ENCODE measurements at regions not wholly inside any gene's neighbourhood (a gene's known extent, or its start where the extent isn't known, plus 50 kb on each side); places are given as distances from the start of the nearest gene placed in this dataset.
"Not testable (repeated sequence)": the region's sequence is repeated elsewhere in the genome, so short reads cannot be mapped to it uniquely, and the experiment has no call there.

DNA sequence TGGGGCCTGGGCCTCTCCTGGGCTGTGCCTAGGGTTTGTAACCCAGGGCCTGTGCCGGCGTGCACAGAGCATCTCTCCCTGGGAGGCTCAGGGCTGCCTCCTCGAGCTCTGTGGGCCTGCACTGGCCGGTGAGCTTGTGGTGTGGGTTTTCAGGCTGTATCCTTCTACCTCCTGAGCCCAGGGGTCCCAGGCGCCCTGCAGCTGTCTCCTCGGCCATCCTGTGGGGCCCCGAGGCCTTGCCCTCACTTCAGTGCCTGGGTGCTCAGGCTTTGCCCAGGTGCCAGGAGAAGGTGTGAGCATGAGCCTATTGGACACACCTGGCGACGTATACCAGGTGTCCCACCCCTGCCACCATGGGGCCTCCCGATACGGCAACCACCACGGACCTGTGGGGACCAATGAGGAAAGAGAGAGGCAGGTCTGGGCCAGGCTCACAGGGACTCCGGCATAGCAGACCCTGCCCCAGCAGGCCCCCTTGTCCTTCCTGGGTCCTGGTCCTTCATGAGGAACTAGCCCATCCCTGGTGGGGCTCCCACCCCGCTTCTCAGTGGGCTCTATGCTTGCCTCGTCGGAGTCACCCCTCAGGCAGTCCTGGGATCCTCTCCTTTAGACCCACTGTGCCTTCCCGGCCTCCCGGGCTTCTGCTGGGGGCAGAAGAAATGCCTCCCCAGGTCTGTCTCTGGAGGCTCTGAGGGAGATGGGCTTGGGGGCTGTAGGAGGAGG lies 400.2 kb downstream of the TMEM121 start:
- no peak for DNase-seq (ENCODE audit: low spot score)
- WGBS: 81% methylated on average over 18 of the region's 18 CpGs
- TF ChIP-seq, protein P1, sequence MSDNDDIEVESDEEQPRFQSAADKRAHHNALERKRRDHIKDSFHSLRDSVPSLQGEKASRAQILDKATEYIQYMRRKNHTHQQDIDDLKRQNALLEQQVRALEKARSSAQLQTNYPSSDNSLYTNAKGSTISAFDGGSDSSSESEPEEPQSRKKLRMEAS (IDR thresholded peaks at IDR 0.05): no peak
- no peak for TF ChIP-seq FOXA1 (IDR thresholded peaks at IDR 0.05)
- Histone ChIP-seq H3K9ac (ENCODE audit: low read depth in 1 of 2, low read length in 2 of 2) (no peak overlapping the region), H3K36me3 (ENCODE audit: control insufficient read depth in 4 of 4, insufficient read depth in 3 of 4, low read depth in 1 of 4, low read length in 3 of 4) (no peaks in the 10 kb centered on the region), H3K9me3 (ENCODE audit: control insufficient read depth in 4 of 4, low read length in 3 of 4) (no peaks in the 10 kb centered on the region), H3K4me3 (ENCODE audit: low read depth in 1 of 3, low read length in 3 of 3) (no peak overlapping the region), H3K4me1 (ENCODE audit: control insufficient read depth in 4 of 4, insufficient read depth in 4 of 4, low read length in 3 of 4) (no peaks in the 10 kb centered on the region), H3K27ac (ENCODE audit: low read depth in 1 of 2, low read length in 2 of 2) (no peak overlapping the region), H3K27me3 (ENCODE audit: control insufficient read depth in 4 of 4, insufficient read depth in 4 of 4, low read length in 3 of 4) (no peaks in the 10 kb centered on the region)

DNA sequence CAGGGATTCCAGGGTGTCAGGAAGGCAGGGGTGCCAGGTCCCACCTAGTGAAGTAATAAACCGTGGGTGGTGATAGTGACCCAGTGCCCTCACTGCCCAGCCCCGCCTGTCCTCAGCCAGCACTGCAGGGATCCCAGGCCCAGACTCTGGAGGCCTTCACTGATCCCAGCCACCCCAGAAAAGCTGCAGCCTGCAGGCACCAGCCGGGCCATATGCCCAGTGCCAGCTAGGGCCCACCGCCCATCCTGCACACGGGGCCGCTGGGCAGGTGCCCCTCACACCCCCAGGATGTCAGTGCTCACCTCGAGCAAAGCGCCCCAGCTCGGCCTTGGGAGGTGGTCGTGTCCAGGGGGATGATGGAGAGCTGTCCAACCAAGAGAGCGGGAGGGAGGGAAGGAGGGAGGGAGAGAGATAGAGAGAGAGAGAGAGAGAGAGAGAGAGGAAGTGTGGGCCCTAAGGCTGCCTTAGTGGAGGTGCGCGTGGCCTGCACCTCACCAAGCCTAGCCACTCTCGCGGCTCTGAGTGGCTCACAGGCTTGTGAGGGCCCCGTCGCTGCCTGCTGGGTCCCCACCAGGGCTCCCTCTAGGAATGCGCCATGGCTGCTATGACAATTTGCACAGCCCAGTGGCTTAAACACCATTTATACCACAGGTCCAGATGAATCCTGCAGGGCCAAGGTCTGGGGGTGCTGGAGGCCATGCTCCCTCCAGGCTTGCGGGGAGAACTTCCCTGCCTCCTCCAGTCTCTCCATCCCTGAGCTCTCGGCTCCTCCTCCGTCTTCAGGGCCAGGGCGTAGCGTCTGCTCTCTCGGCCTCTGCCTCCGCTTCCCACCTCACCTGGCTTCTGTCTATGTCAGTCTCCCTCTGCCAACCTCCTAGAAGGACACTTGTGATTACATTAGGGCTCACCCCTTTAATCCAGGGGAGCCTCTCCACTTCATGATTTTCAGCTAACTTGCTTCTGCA lies 401.0 kb downstream of the TMEM121 start:
- DNase-seq (ENCODE audit: low spot score): no peak
- Histone ChIP-seq H3K27ac (ENCODE audit: low read depth in 1 of 2, low read length in 2 of 2) (no peak overlapping the region), H3K36me3 (ENCODE audit: control insufficient read depth in 4 of 4, insufficient read depth in 3 of 4, low read depth in 1 of 4, low read length in 3 of 4) (no peaks in the 10 kb centered on the region), H3K9ac (ENCODE audit: low read depth in 1 of 2, low read length in 2 of 2) (no peak overlapping the region), H3K4me3 (ENCODE audit: low read depth in 1 of 3, low read length in 3 of 3) (no peak overlapping the region), H3K27me3 (ENCODE audit: control insufficient read depth in 4 of 4, insufficient read depth in 4 of 4, low read length in 3 of 4) (peaks cover 0 to 6% (median 1%) of the 10 kb centered on the region in 4 donors), H3K9me3 (ENCODE audit: control insufficient read depth in 4 of 4, low read length in 3 of 4) (no peaks in the 10 kb centered on the region), H3K4me1 (ENCODE audit: control insufficient read depth in 4 of 4, insufficient read depth in 4 of 4, low read length in 3 of 4) (no peaks in the 10 kb centered on the region)
- 78% methylated on average over 25 of the region's 25 CpGs for WGBS
- TF ChIP-seq FOXA1 (IDR thresholded peaks at IDR 0.05) (no peak), GABPA (IDR thresholded peaks at IDR 0.05 in 1 of 2, conservative IDR thresholded peaks at IDR 0.05 in 1 of 2) (no peak), RAD21 (IDR thresholded peaks at IDR 0.05) (no peak), FOXA2 (IDR thresholded peaks at IDR 0.05) (no peak), TAF1 (conservative IDR thresholded peaks at IDR 0.05) (no peak)
- TF ChIP-seq, protein P1 (IDR thresholded peaks at IDR 0.05): no peak

DNA sequence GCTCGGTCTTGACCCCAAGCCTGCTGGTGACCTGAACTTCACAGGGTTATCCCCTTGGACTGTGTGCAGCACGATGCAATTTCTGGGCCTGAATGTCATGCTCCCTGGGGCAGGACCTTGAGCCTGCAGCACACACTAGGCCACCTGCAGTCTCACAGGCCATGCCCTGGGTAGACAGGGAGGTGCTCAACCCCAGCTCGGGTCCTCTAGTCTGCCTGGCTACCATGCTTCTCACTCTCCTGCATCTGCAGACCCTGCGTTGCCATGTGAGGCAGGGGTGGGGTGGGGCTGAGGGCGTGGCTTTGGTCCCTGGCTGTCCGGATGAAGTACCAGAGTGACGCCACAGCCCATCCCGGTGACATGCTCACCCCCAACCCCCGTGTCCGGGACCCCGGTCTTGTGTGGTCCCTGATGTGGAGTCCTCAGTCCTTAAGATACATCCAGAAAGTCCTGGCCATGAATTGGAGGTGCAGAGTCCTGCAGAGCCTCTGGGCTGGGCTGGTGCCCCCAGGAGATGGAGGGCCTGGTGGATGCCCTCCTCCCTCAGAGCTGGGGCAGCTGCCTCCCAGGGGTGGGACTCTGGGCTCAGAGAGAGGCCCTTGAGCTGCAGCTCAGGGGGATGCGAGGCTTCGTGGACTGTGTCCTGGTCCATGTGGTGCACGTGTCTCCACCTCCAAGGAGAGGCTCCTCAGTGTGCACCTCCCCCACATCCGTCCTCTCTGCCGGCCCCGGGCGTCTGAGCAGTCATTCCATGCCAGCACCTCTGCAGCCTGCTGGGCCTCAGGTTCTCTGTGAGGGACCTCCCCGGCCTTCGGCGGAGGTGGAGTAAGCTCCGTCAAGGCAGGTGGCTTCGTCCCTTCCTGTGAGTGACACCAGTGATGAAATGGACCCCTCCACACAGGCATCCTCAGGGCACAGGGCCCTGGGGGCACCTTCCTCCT lies 402.1 kb downstream of the TMEM121 start:
- H3K27me3 ChIP-seq (ENCODE audit: control insufficient read depth in 4 of 4, insufficient read depth in 4 of 4, low read length in 3 of 4); H3K4me3 ChIP-seq (ENCODE audit: low read depth in 1 of 3, low read length in 3 of 3); DNase-seq (ENCODE audit: low spot score); H3K9ac ChIP-seq (ENCODE audit: low read depth in 1 of 2, low read length in 2 of 2); H3K9me3 ChIP-seq (ENCODE audit: control insufficient read depth in 4 of 4, low read length in 3 of 4); H3K36me3 ChIP-seq (ENCODE audit: control insufficient read depth in 4 of 4, insufficient read depth in 3 of 4, low read depth in 1 of 4, low read length in 3 of 4); H3K4me1 ChIP-seq (ENCODE audit: control insufficient read depth in 4 of 4, insufficient read depth in 4 of 4, low read length in 3 of 4); H3K27ac ChIP-seq (ENCODE audit: low read depth in 1 of 2, low read length in 2 of 2): not testable (repeated sequence)
- WGBS: 73% methylated on average over 23 of the region's 23 CpGs
